MM.1S (cell line): ENCODE measurements at regions not wholly inside any gene's neighbourhood (a gene's known extent, or its start where the extent isn't known, plus 50 kb on each side); places are given as distances from the start of the nearest gene placed in this dataset.

Experiments used
- DNase-seq: peaks from one replicate; pipeline ENCODE4 v3.0.0-alpha.2; 2015
- H2AFZ ChIP-seq: fragments of 300-600 bp; sonication (generic); 2 replicates; pipeline ENCODE4 v1.6.0; 2016; ENCODE audit warnings: antibody characterized with exemption, low read length
- H3F3A ChIP-seq: fragments of 300-600 bp; sonication (generic); 2 replicates; pipeline ENCODE4 v1.6.1; 2016; ENCODE audit warnings: mild to moderate bottlenecking, antibody characterized with exemption, low read length, moderate library complexity, mixed read lengths; ENCODE audit not compliant: insufficient read depth
- H3K27ac ChIP-seq: fragments of 300-600 bp; sonication (generic); 2 replicates; pipeline ENCODE4 v1.5.1; 2016; ENCODE audit warnings: mild to moderate bottlenecking, low read length
- H3K27me3 ChIP-seq: fragments of 300-600 bp; sonication (generic); replicated peaks from 2 replicates; pipeline ENCODE4 v1.6.0; 2016; ENCODE audit warnings: low read length; ENCODE audit not compliant: insufficient read depth
- H3K36me3 ChIP-seq: fragments of 300-600 bp; sonication (generic); replicated peaks from 2 replicates; pipeline ENCODE4 v1.6.1; 2016; ENCODE audit warnings: mild to moderate bottlenecking, low read length, mixed read lengths; ENCODE audit not compliant: insufficient read depth
- H3K4me1 ChIP-seq: fragments of 300-600 bp; sonication (generic); 2 replicates; pipeline ENCODE4 v1.6.1; 2016; ENCODE audit warnings: low read length, mixed read lengths
- H3K4me2 ChIP-seq: fragments of 300-600 bp; sonication (generic); 2 replicates; pipeline ENCODE4 v1.6.0; 2016; ENCODE audit warnings: low read depth, low read length
- H3K4me3 ChIP-seq: fragments of 300-600 bp; sonication (generic); 2 replicates; pipeline ENCODE4 v1.5.1; 2016; ENCODE audit warnings: low read length, mixed read lengths
- H3K79me2 ChIP-seq: fragments of 300-600 bp; sonication (generic); 2 replicates; pipeline ENCODE4 v1.6.1; 2016; ENCODE audit warnings: mixed run types, low read length, mixed read lengths
- H3K9ac ChIP-seq: fragments of 300-600 bp; sonication (generic); 2 replicates; pipeline ENCODE4 v1.6.1; 2016; ENCODE audit warnings: low read length, mixed read lengths
- H3K9me2 ChIP-seq: fragments of 300-600 bp; sonication (generic); replicated peaks from 2 replicates; pipeline ENCODE4 v1.6.1; 2016; ENCODE audit warnings: mild to moderate bottlenecking, low read length, mixed read lengths; ENCODE audit not compliant: insufficient read depth
- H3K9me3 ChIP-seq: fragments of 300-600 bp; sonication (generic); replicated peaks from 2 replicates; pipeline ENCODE4 v1.6.1; 2016; ENCODE audit warnings: mild to moderate bottlenecking, low read length, mixed read lengths; ENCODE audit not compliant: insufficient read depth
- H4K20me1 ChIP-seq: fragments of 300-600 bp; sonication (generic); 2 replicates; pipeline ENCODE4 v1.6.1; 2016; ENCODE audit warnings: mild to moderate bottlenecking, low read length, moderate library complexity, mixed read lengths; ENCODE audit not compliant: insufficient read depth
- CTCF ChIP-seq: fragments of 300-600 bp; sonication (generic); IDR thresholded peaks from 2 replicates; pipeline ENCODE4 v1.5.1; 2016; ENCODE audit warnings: antibody characterized with exemption, low read length, mixed read lengths
- EZH2 ChIP-seq: fragments of 300-600 bp; sonication (generic); optimal IDR thresholded peaks from 2 replicates; pipeline ENCODE3; 2017; ENCODE audit warnings: low read depth, mild to moderate bottlenecking, antibody characterized with exemption, low read length, mixed read lengths
- EZH2phosphoT487 ChIP-seq: fragments of 300-600 bp; sonication (generic); IDR thresholded peaks from 2 replicates; pipeline ENCODE4 v1.6.1; 2018; ENCODE audit warnings: antibody characterized with exemption, low read length

GRCh38 chr4:31687717-31688342 lies 967.7 kb downstream of the PCDH7 start:
- no peak overlapping the region for H3K27ac ChIP-seq
- H3K9ac ChIP-seq: no peak overlapping the region
- H2AFZ ChIP-seq: no peak overlapping the region
- no peak for TF ChIP-seq CTCF
- no peak for TF ChIP-seq EZH2phosphoT487
- no peak for TF ChIP-seq EZH2
- no peaks in the 10 kb centered on the region for H3F3A ChIP-seq
- H3K4me1 ChIP-seq: no peaks in the 10 kb centered on the region
- H3K36me3 ChIP-seq: no peaks in the 10 kb centered on the region
- H3K27me3 ChIP-seq: no peaks in the 10 kb centered on the region
- no peak for DNase-seq
- H3K79me2 ChIP-seq: no peaks in the 10 kb centered on the region
- H3K4me3 ChIP-seq: no peak overlapping the region
- H3K4me2 ChIP-seq: no peak overlapping the region
- no peaks in the 10 kb centered on the region for H4K20me1 ChIP-seq
- no peaks in the 10 kb centered on the region for H3K9me2 ChIP-seq
- H3K9me3 ChIP-seq: no peaks in the 10 kb centered on the region

- H4K20me1 ChIP-seq: no peaks in the 10 kb centered on the region
- no peak overlapping the region for H3K27ac ChIP-seq
- no peak overlapping the region for H3K4me3 ChIP-seq
- H3K27me3 ChIP-seq: no peaks in the 10 kb centered on the region
- peak; percentile 8 for DNase-seq
- no peaks in the 10 kb centered on the region for H3F3A ChIP-seq
- no peaks in the 10 kb centered on the region for H3K36me3 ChIP-seq
- no peaks in the 10 kb centered on the region for H3K4me1 ChIP-seq
- H3K79me2 ChIP-seq: no peaks in the 10 kb centered on the region
- H3K4me2 ChIP-seq: no peak overlapping the region
- TF ChIP-seq EZH2phosphoT487 (no peak), EZH2 (no peak), CTCF (peak; percentile 65)
- H3K9me3 ChIP-seq: no peaks in the 10 kb centered on the region
- H3K9me2 ChIP-seq: no peaks in the 10 kb centered on the region
- no peak overlapping the region for H2AFZ ChIP-seq
- H3K9ac ChIP-seq: no peak overlapping the region
Observed at GRCh38 chr4:31692399-31692940, 972.3 kb downstream of the PCDH7 start.

- Histone ChIP-seq H3K9me2 (no peaks in the 10 kb centered on the region), H3F3A (no peaks in the 10 kb centered on the region), H3K27me3 (no peaks in the 10 kb centered on the region), H3K79me2 (no peaks in the 10 kb centered on the region), H4K20me1 (no peaks in the 10 kb centered on the region), H3K27ac (no peak overlapping the region), H2AFZ (no peak overlapping the region), H3K9me3 (no peaks in the 10 kb centered on the region), H3K4me3 (no peak overlapping the region), H3K4me1 (no peaks in the 10 kb centered on the region), H3K9ac (no peak overlapping the region), H3K36me3 (no peaks in the 10 kb centered on the region), H3K4me2 (no peak overlapping the region)
- no peak for TF ChIP-seq CTCF
- TF ChIP-seq EZH2: no peak
- no peak for DNase-seq
Observed at GRCh38 chr4:31701256-31701655, 981.1 kb downstream of the PCDH7 start.
